ENCODE measurements at regions not wholly inside any gene's neighbourhood (a gene's known extent, or its start where the extent isn't known, plus 50 kb on each side); places are given as distances from the start of the nearest gene placed in this dataset.

DNA sequence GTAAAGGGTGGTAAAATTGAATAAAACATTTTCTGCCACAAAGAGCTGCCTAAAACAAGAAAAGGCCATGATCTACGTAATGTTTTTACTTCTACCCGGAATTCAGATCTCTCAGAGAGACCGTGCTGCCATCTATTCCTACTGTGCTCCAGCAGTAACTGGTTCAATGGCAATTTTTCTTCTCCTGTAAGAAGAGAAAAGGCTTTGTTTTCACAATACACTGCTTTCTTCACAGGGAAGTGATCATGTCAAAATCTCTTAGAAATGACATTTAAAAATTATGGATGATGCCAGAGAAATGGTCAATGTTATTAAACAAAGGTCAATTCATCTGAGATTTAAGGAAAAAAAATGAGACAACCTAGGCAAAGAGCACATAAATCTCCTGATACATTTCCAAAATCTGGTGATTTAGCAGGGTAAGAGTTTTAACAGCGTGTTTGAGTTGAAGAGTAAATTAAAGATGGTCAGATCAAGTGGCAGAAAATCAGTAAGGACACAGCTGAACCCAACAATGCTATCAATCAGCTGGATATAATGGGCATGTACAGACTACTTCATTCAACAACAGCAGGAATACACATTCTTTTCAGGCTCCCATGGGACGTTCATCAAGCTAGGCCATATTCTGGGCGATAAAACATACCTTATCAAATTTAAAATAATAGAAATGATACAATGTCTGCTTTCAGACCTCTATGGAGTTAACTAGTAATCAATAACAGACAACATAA is 523.1 kb downstream of the CHSY3 start:
- no peak overlapping the region for H3K27ac Mint-ChIP-seq
- no peak overlapping the region for H3K4me3 ChIP-seq (replicated peaks in 1 of 3; ENCODE audit: low read depth in 2 of 3, low read length in 3 of 3)
- TF ChIP-seq, protein P1, sequence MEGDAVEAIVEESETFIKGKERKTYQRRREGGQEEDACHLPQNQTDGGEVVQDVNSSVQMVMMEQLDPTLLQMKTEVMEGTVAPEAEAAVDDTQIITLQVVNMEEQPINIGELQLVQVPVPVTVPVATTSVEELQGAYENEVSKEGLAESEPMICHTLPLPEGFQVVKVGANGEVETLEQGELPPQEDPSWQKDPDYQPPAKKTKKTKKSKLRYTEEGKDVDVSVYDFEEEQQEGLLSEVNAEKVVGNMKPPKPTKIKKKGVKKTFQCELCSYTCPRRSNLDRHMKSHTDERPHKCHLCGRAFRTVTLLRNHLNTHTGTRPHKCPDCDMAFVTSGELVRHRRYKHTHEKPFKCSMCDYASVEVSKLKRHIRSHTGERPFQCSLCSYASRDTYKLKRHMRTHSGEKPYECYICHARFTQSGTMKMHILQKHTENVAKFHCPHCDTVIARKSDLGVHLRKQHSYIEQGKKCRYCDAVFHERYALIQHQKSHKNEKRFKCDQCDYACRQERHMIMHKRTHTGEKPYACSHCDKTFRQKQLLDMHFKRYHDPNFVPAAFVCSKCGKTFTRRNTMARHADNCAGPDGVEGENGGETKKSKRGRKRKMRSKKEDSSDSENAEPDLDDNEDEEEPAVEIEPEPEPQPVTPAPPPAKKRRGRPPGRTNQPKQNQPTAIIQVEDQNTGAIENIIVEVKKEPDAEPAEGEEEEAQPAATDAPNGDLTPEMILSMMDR (IDR thresholded peaks at IDR 0.05) = no peak
- 90% methylated on average over 2 of the region's 6 CpGs for WGBS (ENCODE audit: insufficient coverage)
- no peaks in the 10 kb centered on the region for H3K79me2 ChIP-seq (ENCODE audit: insufficient read depth, low read length)
- H3K4me2 ChIP-seq (replicated peaks; ENCODE audit: extremely low read depth, low read length, poor library complexity, severe bottlenecking) = no peak overlapping the region
- no peak overlapping the region for H3K4me3 Mint-ChIP-seq
- no peaks in the 10 kb centered on the region for H3K4me1 ChIP-seq (ENCODE audit: control insufficient read depth in 1 of 2, insufficient read depth in 2 of 2, low read length in 2 of 2)
- peaks cover 0 to 8% (median 5%) of the 10 kb centered on the region in 7 donors for H3K9me3 Mint-ChIP-seq
- no peak overlapping the region for H3K9ac ChIP-seq (ENCODE audit: insufficient read depth, low read length, poor library complexity, severe bottlenecking)
- DNase-seq = no peak
- H3K27me3 ChIP-seq (ENCODE audit: control insufficient read depth in 2 of 2, insufficient read depth in 2 of 2, low read length in 2 of 2) = no peaks in the 10 kb centered on the region
- intact Hi-C loops (cut with micrococcal nuclease) = no loop called here
- H4K20me1 ChIP-seq (ENCODE audit: insufficient read depth, low read length) = no peaks in the 10 kb centered on the region
- no peak overlapping the region for H3K27ac ChIP-seq (ENCODE audit: low read depth in 1 of 2, low read length in 2 of 2)
- H3K9me3 ChIP-seq (replicated peaks in 1 of 2; ENCODE audit: control insufficient read depth in 1 of 2, insufficient read depth in 1 of 2, low read length in 2 of 2) = no peaks in the 10 kb centered on the region
- H3K36me3 ChIP-seq (replicated peaks in 1 of 2; ENCODE audit: control insufficient read depth in 1 of 2, insufficient read depth in 2 of 2, low read length in 2 of 2) = no peaks in the 10 kb centered on the region
- no peaks in the 10 kb centered on the region for H3K4me1 Mint-ChIP-seq
- H2AFZ ChIP-seq (ENCODE audit: insufficient read depth, low read depth, low read length, poor library complexity, severe bottlenecking) = no peak overlapping the region
- no peaks in the 10 kb centered on the region for H3K27me3 Mint-ChIP-seq (ENCODE audit: low read depth in 3 of 3)
- H3K36me3 Mint-ChIP-seq = no peaks in the 10 kb centered on the region

DNA sequence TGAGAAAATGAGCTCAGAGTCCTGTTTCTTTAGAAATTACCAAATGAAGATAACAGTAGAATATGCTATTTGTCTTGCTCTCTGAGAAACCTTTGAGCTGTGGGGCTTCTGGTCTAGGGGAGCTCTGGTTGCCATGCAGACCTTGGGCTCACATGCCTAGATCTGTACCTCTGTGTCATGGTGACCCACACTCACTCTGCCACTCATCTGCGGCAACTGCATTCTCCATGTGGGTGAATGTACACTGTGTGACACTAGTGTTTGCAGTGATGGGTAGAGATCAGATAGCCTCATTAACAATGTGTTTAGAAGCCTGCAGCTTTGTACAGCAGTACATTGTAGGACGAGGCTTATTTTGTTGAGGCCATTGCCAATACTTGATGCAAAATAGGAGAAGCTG is 521.2 kb downstream of the CHSY3 start:
- Histone ChIP-seq H2AFZ (ENCODE audit: insufficient read depth, low read depth, low read length, poor library complexity, severe bottlenecking) (no peak overlapping the region), H4K20me1 (ENCODE audit: insufficient read depth, low read length) (no peaks in the 10 kb centered on the region), H3K9ac (ENCODE audit: insufficient read depth, low read length, poor library complexity, severe bottlenecking) (no peak overlapping the region), H3K79me2 (ENCODE audit: insufficient read depth, low read length) (no peaks in the 10 kb centered on the region), H3K27ac (ENCODE audit: low read depth in 1 of 2, low read length in 2 of 2) (no peak overlapping the region), H3K27me3 (ENCODE audit: control insufficient read depth in 2 of 2, insufficient read depth in 2 of 2, low read length in 2 of 2) (no peaks in the 10 kb centered on the region), H3K36me3 (replicated peaks in 1 of 2; ENCODE audit: control insufficient read depth in 1 of 2, insufficient read depth in 2 of 2, low read length in 2 of 2) (no peaks in the 10 kb centered on the region), H3K4me3 (replicated peaks in 1 of 3; ENCODE audit: low read depth in 2 of 3, low read length in 3 of 3) (no peak overlapping the region), H3K9me3 (replicated peaks in 1 of 2; ENCODE audit: control insufficient read depth in 1 of 2, insufficient read depth in 1 of 2, low read length in 2 of 2) (no peaks in the 10 kb centered on the region), H3K4me2 (replicated peaks; ENCODE audit: extremely low read depth, low read length, poor library complexity, severe bottlenecking) (no peak overlapping the region), H3K4me1 (ENCODE audit: control insufficient read depth in 1 of 2, insufficient read depth in 2 of 2, low read length in 2 of 2) (no peaks in the 10 kb centered on the region)
- intact Hi-C loops (cut with micrococcal nuclease) = no loop called here
- no peak for DNase-seq
- H3K4me1 Mint-ChIP-seq = no peaks in the 10 kb centered on the region
- TF ChIP-seq, protein P1 (IDR thresholded peaks at IDR 0.05) = no peak
- H3K36me3 Mint-ChIP-seq = no peaks in the 10 kb centered on the region
- H3K4me3 Mint-ChIP-seq = no peak overlapping the region
- no CpG with 5 or more reads among the region's 2 CpGs for WGBS (ENCODE audit: insufficient coverage)
- no peak overlapping the region for H3K27ac Mint-ChIP-seq
- no peaks in the 10 kb centered on the region for H3K27me3 Mint-ChIP-seq (ENCODE audit: low read depth in 3 of 3)
- H3K9me3 Mint-ChIP-seq = peaks cover 0 to 9% (median 7%) of the 10 kb centered on the region in 7 donors
